ENCODE measurements at regions not wholly inside any gene's neighbourhood (a gene's known extent, or its start where the extent isn't known, plus 50 kb on each side); places are given as distances from the start of the nearest gene placed in this dataset.
"Not testable (repeated sequence)": the region's sequence is repeated elsewhere in the genome, so short reads cannot be mapped to it uniquely, and the experiment has no call there.

DNA sequence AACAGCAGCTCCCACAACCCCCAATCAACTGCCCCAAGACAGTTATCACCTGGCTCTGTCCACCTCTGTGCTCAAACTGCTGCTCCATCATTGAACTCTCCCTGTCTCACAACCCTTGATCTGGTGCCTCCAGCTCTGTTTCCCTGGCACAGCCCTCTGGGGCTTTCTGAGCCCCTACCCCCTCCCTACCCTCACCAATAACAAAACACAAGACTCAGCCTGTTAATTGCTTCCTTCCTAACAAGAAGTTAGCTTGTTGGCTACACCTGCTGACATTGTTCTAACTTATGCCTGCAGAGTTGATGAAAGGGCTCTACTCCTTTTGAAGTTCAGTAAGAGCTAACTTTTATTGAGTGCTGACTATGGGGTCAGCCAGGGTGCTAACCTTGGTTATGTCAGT lies 99.4 kb upstream of the FNDC3A start:
- TF ChIP-seq, protein P1, sequence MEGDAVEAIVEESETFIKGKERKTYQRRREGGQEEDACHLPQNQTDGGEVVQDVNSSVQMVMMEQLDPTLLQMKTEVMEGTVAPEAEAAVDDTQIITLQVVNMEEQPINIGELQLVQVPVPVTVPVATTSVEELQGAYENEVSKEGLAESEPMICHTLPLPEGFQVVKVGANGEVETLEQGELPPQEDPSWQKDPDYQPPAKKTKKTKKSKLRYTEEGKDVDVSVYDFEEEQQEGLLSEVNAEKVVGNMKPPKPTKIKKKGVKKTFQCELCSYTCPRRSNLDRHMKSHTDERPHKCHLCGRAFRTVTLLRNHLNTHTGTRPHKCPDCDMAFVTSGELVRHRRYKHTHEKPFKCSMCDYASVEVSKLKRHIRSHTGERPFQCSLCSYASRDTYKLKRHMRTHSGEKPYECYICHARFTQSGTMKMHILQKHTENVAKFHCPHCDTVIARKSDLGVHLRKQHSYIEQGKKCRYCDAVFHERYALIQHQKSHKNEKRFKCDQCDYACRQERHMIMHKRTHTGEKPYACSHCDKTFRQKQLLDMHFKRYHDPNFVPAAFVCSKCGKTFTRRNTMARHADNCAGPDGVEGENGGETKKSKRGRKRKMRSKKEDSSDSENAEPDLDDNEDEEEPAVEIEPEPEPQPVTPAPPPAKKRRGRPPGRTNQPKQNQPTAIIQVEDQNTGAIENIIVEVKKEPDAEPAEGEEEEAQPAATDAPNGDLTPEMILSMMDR (conservative IDR thresholded peaks at IDR 0.05), result no peak
- H3K4me1 Mint-ChIP-seq (ENCODE audit: unreplicated experiment), result peaks cover 6% of the 10 kb centered on the region
- no peak for DNase-seq (ENCODE audit: extremely low spot score, unreplicated experiment)
- no peak overlapping the region for H3K27ac Mint-ChIP-seq
- peaks cover 28% of the 10 kb centered on the region for H3K27me3 Mint-ChIP-seq
- H3K36me3 Mint-ChIP-seq, result no peaks in the 10 kb centered on the region
- H3K4me3 Mint-ChIP-seq, result no peak overlapping the region
- H3K9me3 Mint-ChIP-seq, result no peaks in the 10 kb centered on the region

DNA sequence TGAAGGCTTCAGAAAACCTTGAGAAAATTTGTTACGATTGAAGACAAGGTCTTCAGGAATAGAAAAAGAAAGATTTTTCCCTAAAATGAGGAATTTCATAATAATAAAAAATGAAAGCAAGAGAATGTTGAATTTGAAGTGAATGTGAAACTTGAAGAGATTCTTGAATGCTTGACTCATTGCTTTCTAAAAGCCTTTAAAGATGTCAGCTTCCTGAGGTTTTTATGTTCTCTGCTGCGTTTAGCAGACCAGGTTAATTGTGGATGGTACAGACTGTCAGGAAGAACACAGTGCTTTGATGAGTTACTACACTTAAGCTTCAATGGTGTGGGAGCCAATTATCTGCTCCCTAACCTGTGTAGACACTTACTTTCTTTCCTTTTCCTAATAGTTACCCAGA lies 96.3 kb upstream of the FNDC3A start:
- no peaks in the 10 kb centered on the region for H3K9me3 Mint-ChIP-seq
- H3K27me3 Mint-ChIP-seq, result peaks cover 16% of the 10 kb centered on the region
- H3K27ac Mint-ChIP-seq, result no peak overlapping the region
- no peaks in the 10 kb centered on the region for H3K4me1 Mint-ChIP-seq (ENCODE audit: unreplicated experiment)
- TF ChIP-seq, protein P1 (conservative IDR thresholded peaks at IDR 0.05), result no peak
- no peaks in the 10 kb centered on the region for H3K36me3 Mint-ChIP-seq
- no peak overlapping the region for H3K4me3 Mint-ChIP-seq
- DNase-seq (ENCODE audit: extremely low spot score, unreplicated experiment), result no peak

DNA sequence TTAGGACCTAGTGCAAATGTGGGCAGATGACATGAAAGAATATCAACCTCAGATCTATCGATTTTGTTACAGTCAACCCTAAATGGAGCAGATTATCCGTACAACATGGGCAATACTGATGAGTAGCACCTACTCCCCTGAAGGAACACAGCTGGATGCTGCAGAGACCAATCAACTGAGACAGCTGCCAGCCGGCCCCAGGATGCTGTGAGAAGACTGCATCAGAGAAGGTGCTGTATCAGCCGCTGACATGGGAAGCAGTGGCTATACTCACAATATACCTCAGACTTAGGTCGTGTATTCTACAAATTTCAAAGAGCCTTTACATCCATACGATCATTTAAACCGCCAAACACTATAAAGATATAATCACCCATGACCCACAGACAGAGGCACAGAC lies 95.9 kb upstream of the FNDC3A start:
- Mint-ChIP-seq H3K9me3 (no peaks in the 10 kb centered on the region), H3K4me1 (ENCODE audit: unreplicated experiment) (no peaks in the 10 kb centered on the region), H3K27me3 (peaks cover 11% of the 10 kb centered on the region), H3K36me3 (no peaks in the 10 kb centered on the region), H3K4me3 (no peak overlapping the region), H3K27ac (no peak overlapping the region)
- TF ChIP-seq, protein P1 (conservative IDR thresholded peaks at IDR 0.05), result no peak
- no peak for DNase-seq (ENCODE audit: extremely low spot score, unreplicated experiment)

DNA sequence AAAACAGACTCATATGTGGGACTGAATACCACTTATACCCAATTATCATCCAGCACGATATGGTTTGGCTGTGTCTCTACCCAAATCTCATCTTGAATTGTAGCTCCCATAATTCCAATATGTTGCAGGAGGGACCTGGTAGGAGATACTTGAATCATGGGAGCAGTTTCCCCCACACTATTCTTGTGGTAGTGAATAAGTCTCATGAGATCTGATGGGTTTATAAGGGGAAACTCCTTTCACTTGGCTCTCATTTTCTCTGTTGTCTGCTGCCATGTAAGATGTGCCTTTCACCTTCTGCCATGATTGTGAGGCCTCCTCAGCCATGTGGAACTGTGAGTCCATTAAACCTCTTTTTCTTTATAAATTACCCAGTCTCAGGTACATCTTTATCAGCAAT lies 91.9 kb upstream of the FNDC3A start:
- H3K27me3 Mint-ChIP-seq; H3K36me3 Mint-ChIP-seq; H3K27ac Mint-ChIP-seq; H3K4me1 Mint-ChIP-seq (ENCODE audit: unreplicated experiment); DNase-seq (ENCODE audit: extremely low spot score, unreplicated experiment); H3K9me3 Mint-ChIP-seq; H3K4me3 Mint-ChIP-seq: not testable (repeated sequence)

DNA sequence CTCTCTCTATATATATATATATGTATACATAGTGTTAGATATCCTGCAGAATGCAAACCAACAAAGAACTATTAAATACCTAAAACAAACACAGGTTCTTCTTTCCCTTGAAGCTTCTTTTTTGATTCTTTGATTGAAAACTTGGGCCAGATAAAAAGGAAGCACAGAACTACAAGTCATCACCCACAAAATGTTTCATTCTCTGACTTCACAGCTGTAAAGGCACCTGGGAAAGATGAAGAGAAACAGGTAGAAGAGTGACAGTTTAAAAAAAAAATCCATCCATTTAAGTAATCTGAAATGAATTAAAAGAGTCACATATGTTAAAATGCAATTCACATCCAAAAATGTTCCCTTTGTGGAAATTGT lies 90.7 kb upstream of the FNDC3A start:
- no peak overlapping the region for H3K27ac Mint-ChIP-seq
- no peak overlapping the region for H3K4me3 Mint-ChIP-seq
- no peaks in the 10 kb centered on the region for H3K36me3 Mint-ChIP-seq
- H3K27me3 Mint-ChIP-seq, result no peaks in the 10 kb centered on the region
- TF ChIP-seq, protein P1 (conservative IDR thresholded peaks at IDR 0.05), result no peak
- no peak for DNase-seq (ENCODE audit: extremely low spot score, unreplicated experiment)
- H3K9me3 Mint-ChIP-seq, result no peaks in the 10 kb centered on the region
- no peaks in the 10 kb centered on the region for H3K4me1 Mint-ChIP-seq (ENCODE audit: unreplicated experiment)

DNA sequence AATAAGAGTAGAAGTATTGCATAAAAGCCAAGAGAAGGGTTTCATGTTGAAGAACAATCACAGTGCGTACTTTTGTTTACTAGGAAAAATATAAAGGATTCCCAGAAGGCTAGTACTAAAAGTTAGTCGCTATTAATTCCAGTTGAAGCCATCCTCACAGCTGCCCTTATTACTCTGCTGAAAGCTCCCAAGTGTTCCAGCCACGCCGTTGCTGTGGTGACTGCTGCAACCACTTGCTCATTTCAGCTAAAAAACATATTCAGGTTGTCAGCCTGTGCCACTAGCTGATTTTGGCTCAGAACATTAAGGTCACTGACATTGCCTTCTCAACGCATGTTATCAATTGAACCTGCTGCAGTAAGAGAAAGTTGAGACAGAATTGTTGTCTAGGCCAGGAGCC lies 87.1 kb upstream of the FNDC3A start:
- H3K27ac Mint-ChIP-seq, result no peak overlapping the region
- H3K4me1 Mint-ChIP-seq (ENCODE audit: unreplicated experiment), result no peaks in the 10 kb centered on the region
- no peaks in the 10 kb centered on the region for H3K9me3 Mint-ChIP-seq
- TF ChIP-seq, protein P1 (conservative IDR thresholded peaks at IDR 0.05), result no peak
- DNase-seq (ENCODE audit: extremely low spot score, unreplicated experiment), result no peak
- H3K4me3 Mint-ChIP-seq, result no peak overlapping the region
- no peaks in the 10 kb centered on the region for H3K27me3 Mint-ChIP-seq
- no peaks in the 10 kb centered on the region for H3K36me3 Mint-ChIP-seq
